T47D (cell line): ENCODE measurements at regions not wholly inside any gene's neighbourhood (a gene's known extent, or its start where the extent isn't known, plus 50 kb on each side); places are given as distances from the start of the nearest gene placed in this dataset.

ENCODE experiments used
- DNase-seq, 2 experiments: peaks; one replicate each; pipeline versions ENCODE4 v3.0.0 to v3.0.0-alpha.2; 2011 to 2012; ENCODE audit warnings: low read depth in 1 of 2, low spot score in 1 of 2
- JUND ChIP-seq: IDR thresholded peaks from 2 replicates; pipeline ENCODE4 v1.6.1; 2012; ENCODE audit warnings: low read depth
- in situ Hi-C: cut with HindIII; loops from 2 replicates; pipeline ENCODE4 v1.10.0; 2016; ENCODE audit warnings: low sequenced_read_pairs, low pct_unique_long_range_greater_than_20kb

- DNase-seq, result no peak
- in situ Hi-C loops, result no loop called here
- no peak for TF ChIP-seq JUND
Observed at GRCh38 chr3:147866561-147866960, 457.4 kb downstream of the ZIC1 start.

- TF ChIP-seq JUND, result no peak
- in situ Hi-C loops, result no loop called here
- no peak for DNase-seq
Observed at GRCh38 chr3:147872568-147872967, 463.4 kb downstream of the ZIC1 start.

GRCh38 chr3:147875498-147875897 is 466.3 kb downstream of the ZIC1 start:
- in situ Hi-C loops, result no loop called here
- no peak for DNase-seq
- TF ChIP-seq JUND, result no peak

- DNase-seq, result no peak
- in situ Hi-C loops, result no loop called here
- TF ChIP-seq JUND, result no peak
Observed at GRCh38 chr3:147881933-147882332, 472.8 kb downstream of the ZIC1 start.

GRCh38 chr3:147886879-147887278 is 477.7 kb downstream of the ZIC1 start:
- DNase-seq, result no peak
- in situ Hi-C loops, result no loop called here
- TF ChIP-seq JUND, result no peak

GRCh38 chr3:147887797-147888196 is 478.6 kb downstream of the ZIC1 start:
- no peak for TF ChIP-seq JUND
- DNase-seq, result no peak
- in situ Hi-C loops, result no loop called here

- in situ Hi-C loops, result no loop called here
- no peak for TF ChIP-seq JUND
- DNase-seq, result no peak
Observed at GRCh38 chr3:147890114-147890513, 480.9 kb downstream of the ZIC1 start.

GRCh38 chr3:147895509-147895908 is 486.3 kb downstream of the ZIC1 start:
- in situ Hi-C loops, result no loop called here
- TF ChIP-seq JUND, result no peak
- no peak for DNase-seq

- no peak for DNase-seq
- no peak for TF ChIP-seq JUND
- in situ Hi-C loops, result no loop called here
Observed at GRCh38 chr3:147900851-147901250, 491.7 kb downstream of the ZIC1 start.

- in situ Hi-C loops, result no loop called here
- no peak for DNase-seq
- TF ChIP-seq JUND, result no peak
Observed at GRCh38 chr3:147903026-147903425, 493.9 kb downstream of the ZIC1 start.

GRCh38 chr3:147904421-147904820 is 495.3 kb downstream of the ZIC1 start:
- in situ Hi-C loops, result no loop called here
- no peak for TF ChIP-seq JUND
- no peak for DNase-seq

GRCh38 chr3:147906285-147906684 is 497.1 kb downstream of the ZIC1 start:
- in situ Hi-C loops, result no loop called here
- TF ChIP-seq JUND, result no peak
- DNase-seq, result no peak

- no peak for DNase-seq
- in situ Hi-C loops, result no loop called here
- TF ChIP-seq JUND, result no peak
Observed at GRCh38 chr3:147914532-147914931, 505.4 kb downstream of the ZIC1 start.

- DNase-seq, result no peak
- in situ Hi-C loops, result no loop called here
- no peak for TF ChIP-seq JUND
Observed at GRCh38 chr3:147915057-147915456, 505.9 kb downstream of the ZIC1 start.
